HEK293 (cell line): ENCODE measurements at regions not wholly inside any gene's neighbourhood (a gene's known extent, or its start where the extent isn't known, plus 50 kb on each side); places are given as distances from the start of the nearest gene placed in this dataset.
A peak's percentile ranks its signal among the peaks of the same experiment; 100 is the strongest.

ENCODE experiments used
- CTCF ChIA-PET: fragments of 350-600 bp; formaldehyde crosslinking; extraction: SDS; loops from one replicate; lab custom pipeline; 2021; ENCODE audit warnings: antibody characterized with exemption; lab: Yijun Ruan, JAX
- POLR2A ChIA-PET: fragments of 300-600 bp; formaldehyde crosslinking; extraction: SDS; loops from one replicate; lab custom pipeline; 2020; ENCODE audit warnings: antibody characterized with exemption, inconsistent platforms; lab: Yijun Ruan, JAX
- H3K27ac ChIP-seq: fragments of 200-500 bp; sonication (Bioruptor generic); 2 replicates; pipeline ENCODE4 v1.5.1; 2014; ENCODE audit warnings: low read depth, low read length, control low read depth, inconsistent platforms; ENCODE audit errors: extremely low read depth
- H3K36me3 ChIP-seq, 2 experiments: fragments of 200-500 bp in 1 of 2; sonication (Bioruptor generic) in 1 of 2; 1 replicate in 1 of 2; 2 replicates in 1 of 2; pipeline ENCODE4 v1.5.1; 2014 to 2017; ENCODE audit warnings: inconsistent platforms in 2 of 2, low read length in 2 of 2; ENCODE audit not compliant: control insufficient read depth in 2 of 2, insufficient read depth in 1 of 2
- H3K4me1 ChIP-seq: fragments of 200-500 bp; sonication (Bioruptor generic); 2 replicates; pipeline ENCODE4 v1.5.1; 2014; ENCODE audit warnings: mild to moderate bottlenecking, low read length, inconsistent platforms; ENCODE audit not compliant: control insufficient read depth, insufficient read depth
- H3K4me3 ChIP-seq: 2 replicates; pipeline ENCODE4 v1.5.1; 2011; ENCODE audit warnings: low read depth, mild to moderate bottlenecking, control low read depth, low read length, moderate library complexity
- H3K9me3 ChIP-seq: fragments of 200-500 bp; sonication (Bioruptor generic); 2 replicates; pipeline ENCODE4 v1.5.1; 2014; ENCODE audit warnings: low read depth, low read length, inconsistent platforms; ENCODE audit not compliant: control insufficient read depth, insufficient read depth
- AEBP2 ChIP-seq: fragments of 450-650 bp; formaldehyde crosslinking; IDR thresholded peaks from 2 replicates; pipeline ENCODE4 v1.5.1; 2016; ENCODE audit warnings: missing biosample characterization, missing genetic modification characterization, borderline replicate concordance
- GLIS1 ChIP-seq: fragments of 450-650 bp; formaldehyde crosslinking; IDR thresholded peaks from 2 replicates; pipeline ENCODE4 v1.5.1; 2016; ENCODE audit warnings: missing biosample characterization, missing genetic modification characterization
- HIC1 ChIP-seq: fragments of 450-650 bp; formaldehyde crosslinking; IDR thresholded peaks from 2 replicates; pipeline ENCODE4 v1.5.1; 2016; ENCODE audit warnings: missing biosample characterization, missing genetic modification characterization
- INSM2 ChIP-seq: fragments of 450-650 bp; formaldehyde crosslinking; IDR thresholded peaks from 2 replicates; pipeline ENCODE4 v1.5.1; 2016; ENCODE audit warnings: missing biosample characterization, missing genetic modification characterization
- KLF16 ChIP-seq: fragments of 450-650 bp; formaldehyde crosslinking; IDR thresholded peaks from 2 replicates; pipeline ENCODE4 v1.5.1; 2017; ENCODE audit warnings: missing biosample characterization, missing genetic modification characterization
- PRDM4 ChIP-seq: fragments of 450-650 bp; formaldehyde crosslinking; IDR thresholded peaks from 2 replicates; pipeline ENCODE4 v1.5.1; 2017; ENCODE audit warnings: missing biosample characterization, missing genetic modification characterization
- SETDB1 ChIP-seq: IDR thresholded peaks from one replicate; pipeline ENCODE4 v1.6.1; 2017; ENCODE audit warnings: mild to moderate bottlenecking, low read length, moderate library complexity, mixed read lengths; ENCODE audit not compliant: insufficient read length
- WT1 ChIP-seq: fragments of 450-650 bp; formaldehyde crosslinking; IDR thresholded peaks from 2 replicates; pipeline ENCODE4 v1.5.1; 2016; ENCODE audit warnings: missing biosample characterization, missing genetic modification characterization
- ZFHX2 ChIP-seq: fragments of 450-650 bp; formaldehyde crosslinking; conservative IDR thresholded peaks from 2 replicates; pipeline ENCODE4 v1.5.1; 2016; ENCODE audit warnings: missing biosample characterization, missing genetic modification characterization
- ZFP3 ChIP-seq: fragments of 450-650 bp; formaldehyde crosslinking; IDR thresholded peaks from 2 replicates; pipeline ENCODE4 v1.5.1; 2016; ENCODE audit warnings: low read depth, missing biosample characterization, missing genetic modification characterization
- ZFP37 ChIP-seq: fragments of 450-650 bp; formaldehyde crosslinking; IDR thresholded peaks from 2 replicates; pipeline ENCODE4 v1.5.1; 2016; ENCODE audit warnings: missing biosample characterization, missing genetic modification characterization
- ZNF280C ChIP-seq: fragments of 450-650 bp; formaldehyde crosslinking; IDR thresholded peaks from 2 replicates; pipeline ENCODE4 v1.5.1; 2016; ENCODE audit warnings: missing biosample characterization, missing genetic modification characterization
- ZNF335 ChIP-seq: fragments of 450-650 bp; formaldehyde crosslinking; conservative IDR thresholded peaks from 2 replicates; pipeline ENCODE4 v1.5.1; 2016; ENCODE audit warnings: missing biosample characterization, missing genetic modification characterization
- ZNF571 ChIP-seq: fragments of 450-650 bp; formaldehyde crosslinking; IDR thresholded peaks from 2 replicates; pipeline ENCODE4 v1.5.0; 2017; ENCODE audit warnings: missing biosample characterization, missing genetic modification characterization
- ZNF777 ChIP-seq: fragments of 450-650 bp; formaldehyde crosslinking; IDR thresholded peaks from 2 replicates; pipeline ENCODE4 v1.5.1; 2017; ENCODE audit warnings: missing biosample characterization, missing genetic modification characterization, borderline replicate concordance

GRCh38 chr6:47103931-47104330 is 61.8 kb upstream of the ADGRF1 start (continued):
- TF ChIP-seq PRDM4: no peak
- TF ChIP-seq ZFP3: no peak
- no peak for TF ChIP-seq ZFHX2 (tag by site-specific recombination)

GRCh38 chr6:47102331-47102730 is 60.2 kb upstream of the ADGRF1 start:
- Histone ChIP-seq H3K27ac (no peak overlapping the region), H3K4me3 (no peak overlapping the region), H3K36me3 (no peaks in the 10 kb centered on the region), H3K9me3 (no peaks in the 10 kb centered on the region), H3K4me1 (0 out of 2 replicates have a peak, but pooled peaks cover 2% of the 10 kb centered on the region)
- TF ChIP-seq ZNF280C: no peak
- no peak for TF ChIP-seq ZNF777 (tag by site-specific recombination)
- no peak for TF ChIP-seq WT1 (tag by site-specific recombination)
- no peak for TF ChIP-seq AEBP2 (tag by site-specific recombination)
- TF ChIP-seq ZNF571 (tag by site-specific recombination): no peak
- no peak for TF ChIP-seq ZFP37 (tag by site-specific recombination)
- no peak for TF ChIP-seq HIC1
- no peak for TF ChIP-seq KLF16
- TF ChIP-seq SETDB1: no peak
- TF ChIP-seq INSM2 (tag by site-specific recombination): no peak
- ChIA-PET POLR2A (no interaction called here), CTCF (no interaction called here)

- ChIA-PET POLR2A (interaction anchor here (1.2 kb wide), 1 partner anchor 211 kb away, joined by 3 read pairs; the partner anchor contains the start of gene TNFRSF21), CTCF (interaction anchor here (0.6 to 11.3 kb wide), 31 partner anchors 8 to 623 kb away, joined by 3 to 230 read pairs (median 4); partner anchors contain the start of gene TNFRSF21)
- no peak for TF ChIP-seq GLIS1
- 0 out of 2 replicates have a peak, but pooled peaks have one; percentile 24 for TF ChIP-seq ZNF335 (tag by site-specific recombination)
- no peak overlapping the region for H3K4me3 ChIP-seq
- H3K36me3 ChIP-seq: no peaks in the 10 kb centered on the region
- no peaks in the 10 kb centered on the region for H3K4me1 ChIP-seq
- H3K9me3 ChIP-seq: no peaks in the 10 kb centered on the region
- H3K27ac ChIP-seq: no peak overlapping the region
Measured at GRCh38 chr6:47098570-47098993, 56.5 kb upstream of the ADGRF1 start.
